NCI-H2081 (cell line): ENCODE measurements at regions not wholly inside any gene's neighbourhood (a gene's known extent, or its start where the extent isn't known, plus 50 kb on each side); places are given as distances from the start of the nearest gene placed in this dataset.
"Not testable (repeated sequence)": the region's sequence is repeated elsewhere in the genome, so short reads cannot be mapped to it uniquely, and the experiment has no call there.

ENCODE experiments used
- DNase-seq, 2 experiments: peaks; one replicate each; lab custom pipeline; 2025; lab: John Stamatoyannopoulos, UW

DNA sequence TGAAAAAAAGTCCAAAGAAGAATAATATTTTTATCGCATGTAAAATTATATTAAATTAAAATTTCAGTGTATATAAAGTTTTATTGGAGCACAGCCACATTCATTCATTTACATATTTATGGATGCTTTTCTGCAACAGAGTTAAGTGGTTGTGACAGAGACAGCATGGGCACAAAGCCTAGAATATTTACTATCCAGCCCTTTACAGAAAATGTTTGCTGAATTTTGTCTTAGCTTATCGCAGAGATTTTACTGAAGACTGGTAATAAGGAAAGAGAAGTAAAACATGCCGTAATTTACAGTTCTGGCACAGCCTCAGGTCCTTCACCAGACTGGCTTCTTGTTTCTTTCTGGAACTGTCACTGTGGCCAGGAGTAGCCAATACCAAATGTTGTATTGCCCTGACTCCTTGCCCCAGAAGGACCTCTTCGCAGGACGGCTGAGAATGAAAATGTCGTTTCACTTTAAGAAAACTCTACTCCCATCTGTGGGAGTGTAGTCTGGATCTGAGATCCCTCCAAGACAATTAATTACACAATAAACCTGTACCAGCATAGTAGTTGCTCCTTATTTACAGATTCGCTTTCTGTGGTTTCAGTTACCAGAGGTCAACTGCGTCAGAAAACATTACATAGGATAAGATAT lies 94.9 kb upstream of the GOT2 start:
- no peak for DNase-seq

DNA sequence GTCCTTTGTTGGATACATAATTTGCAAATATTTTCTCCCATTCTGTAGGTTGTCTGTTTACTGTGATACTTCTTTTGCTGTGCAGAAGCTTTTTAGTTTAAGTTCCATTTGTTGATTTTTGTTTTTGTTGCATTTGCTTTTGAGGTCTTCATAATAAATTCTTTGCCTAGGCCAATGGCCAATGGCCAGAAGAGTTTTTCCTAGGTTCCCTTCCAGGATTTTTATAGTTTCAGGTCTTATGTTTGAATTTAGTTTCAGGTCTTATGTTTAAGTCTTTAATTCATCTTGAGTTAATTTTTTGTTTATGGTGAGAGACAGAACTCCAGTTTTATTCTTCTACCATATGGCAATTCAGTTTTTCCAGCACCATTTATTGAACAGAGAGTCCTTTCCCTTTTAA lies 90.1 kb upstream of the GOT2 start:
- DNase-seq = no peak

DNA sequence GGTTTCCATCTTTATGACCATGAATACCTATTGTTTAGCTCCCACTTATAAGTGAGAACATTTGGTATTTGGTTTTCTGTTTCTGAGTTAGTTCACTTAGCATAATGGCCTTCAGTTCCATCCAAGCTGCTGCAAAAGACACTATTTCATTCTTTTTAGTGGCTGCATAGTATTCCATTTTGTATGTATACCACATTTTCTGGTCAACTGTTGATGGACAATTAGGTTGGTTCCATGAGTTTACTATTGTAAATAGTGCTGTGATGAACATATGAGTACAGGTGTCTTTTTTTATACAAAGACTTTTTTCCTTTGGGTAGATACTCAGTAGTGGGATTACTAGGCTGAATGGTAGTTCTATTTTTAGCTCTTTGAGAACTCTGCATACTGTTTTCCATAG lies 87.8 kb upstream of the GOT2 start:
- no peak for DNase-seq

DNA sequence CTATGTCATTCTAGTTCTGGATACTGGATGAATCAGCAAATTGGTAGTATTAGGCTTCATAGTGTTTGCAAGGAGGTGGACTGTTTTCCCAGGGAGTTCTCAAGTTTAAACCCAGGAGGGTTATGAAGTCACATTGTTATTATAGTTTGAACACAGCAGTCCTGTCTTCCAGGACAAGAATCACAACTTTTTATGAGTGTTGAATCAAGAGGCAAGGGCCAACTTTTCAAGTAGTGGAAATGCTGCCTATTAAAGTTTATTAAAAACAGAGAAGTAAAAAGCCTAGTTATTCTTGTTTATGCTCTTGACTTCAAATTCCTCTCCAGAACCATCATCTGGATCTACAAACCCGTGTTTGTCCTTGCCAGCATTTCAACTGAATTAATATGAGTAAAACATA lies 86.3 kb upstream of the GOT2 start:
- no peak for DNase-seq

DNA sequence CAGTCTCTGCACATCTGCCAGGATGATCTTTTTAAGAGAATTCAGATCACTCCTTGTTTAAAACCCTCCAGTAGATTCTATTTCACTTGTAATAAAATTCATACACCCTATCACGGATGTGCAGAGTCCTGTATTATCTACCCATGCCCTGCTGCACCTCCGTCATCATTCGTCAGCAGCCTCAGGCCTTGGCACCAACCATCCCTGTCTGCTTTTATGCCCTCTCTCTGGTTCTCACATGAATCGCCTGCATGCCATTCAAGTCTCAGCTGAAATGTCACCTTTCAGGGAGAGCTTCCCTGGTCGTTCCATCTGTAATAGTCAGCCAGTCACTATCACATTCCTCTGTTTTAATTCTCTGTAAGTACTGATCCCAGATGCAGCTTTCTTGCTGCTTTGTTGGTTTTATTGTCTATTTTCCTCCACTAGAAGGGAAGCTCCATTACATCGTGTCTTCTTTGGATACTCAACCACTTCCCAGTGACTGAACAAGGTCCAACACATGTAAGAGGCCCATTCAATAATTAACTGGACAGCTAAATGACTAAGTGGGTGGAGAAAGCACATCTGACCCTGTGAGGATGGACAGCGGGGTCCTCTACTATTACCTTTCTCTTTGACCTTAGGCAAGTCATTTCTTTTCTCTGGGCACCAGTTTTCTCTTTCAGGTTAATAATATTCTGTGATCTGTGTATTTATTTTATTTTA lies 81.2 kb upstream of the GOT2 start:
- DNase-seq = no peak

DNA sequence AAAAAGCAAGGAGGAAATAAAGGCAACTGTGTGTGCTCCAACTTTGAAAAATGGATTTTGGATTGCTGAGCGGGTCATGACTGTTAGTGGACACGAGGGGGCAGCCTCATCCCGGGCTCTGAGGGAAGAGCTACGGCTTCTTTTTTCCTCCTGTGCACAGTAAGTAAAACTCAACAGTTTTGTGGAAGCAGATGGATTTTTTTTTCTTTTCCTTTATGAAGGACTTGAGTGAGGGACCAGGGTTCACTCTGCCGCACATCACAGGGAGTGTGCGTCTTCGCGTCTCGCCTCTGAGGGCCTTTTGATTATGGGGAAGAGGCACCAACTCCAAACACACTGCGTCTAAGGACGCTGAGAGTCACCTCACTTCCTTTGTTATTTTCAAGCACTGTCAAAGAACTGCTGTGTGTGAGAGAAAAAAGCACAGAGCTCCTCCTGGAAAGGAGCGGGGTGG lies 80.3 kb upstream of the GOT2 start:
- DNase-seq = peak; percentile 17 to 18

DNA sequence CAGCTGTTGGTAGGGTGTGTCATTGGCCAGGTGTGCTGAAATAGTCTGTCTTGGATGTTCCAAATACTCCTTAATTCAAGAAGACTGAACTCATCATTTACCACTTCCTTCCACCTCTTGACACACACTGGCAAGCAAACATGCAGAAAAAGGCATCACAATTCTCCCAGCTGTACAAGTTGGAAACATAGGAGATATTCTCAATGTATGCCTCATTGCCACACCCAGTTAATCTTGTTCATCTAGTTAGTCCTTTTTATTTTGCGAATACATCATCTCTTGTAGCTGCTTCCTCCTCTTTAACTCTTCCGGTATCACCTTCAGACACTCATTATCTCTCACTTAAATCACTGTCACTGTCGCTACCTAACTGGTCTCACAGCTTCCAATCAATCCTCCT lies 75.1 kb upstream of the GOT2 start:
- no peak for DNase-seq

DNA sequence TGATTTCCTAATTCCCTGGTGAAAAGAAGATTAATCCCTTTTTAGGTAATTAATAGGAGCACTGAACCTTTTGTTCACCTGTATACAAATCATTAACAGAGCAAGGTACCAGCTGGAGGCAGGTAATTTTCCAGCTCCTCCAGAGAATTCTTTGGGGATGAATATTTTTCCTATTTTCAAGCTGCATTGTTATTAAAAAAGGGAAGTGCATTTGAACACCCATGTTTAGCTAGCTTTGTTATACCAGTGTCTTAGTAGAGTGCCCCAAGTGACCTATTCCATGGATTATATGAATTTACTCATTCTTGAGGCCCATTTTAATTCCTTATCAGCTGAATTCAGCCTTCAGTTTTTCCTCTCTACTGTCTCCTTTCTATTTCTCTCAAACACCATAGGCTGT lies 73.2 kb upstream of the GOT2 start:
- no peak for DNase-seq

DNA sequence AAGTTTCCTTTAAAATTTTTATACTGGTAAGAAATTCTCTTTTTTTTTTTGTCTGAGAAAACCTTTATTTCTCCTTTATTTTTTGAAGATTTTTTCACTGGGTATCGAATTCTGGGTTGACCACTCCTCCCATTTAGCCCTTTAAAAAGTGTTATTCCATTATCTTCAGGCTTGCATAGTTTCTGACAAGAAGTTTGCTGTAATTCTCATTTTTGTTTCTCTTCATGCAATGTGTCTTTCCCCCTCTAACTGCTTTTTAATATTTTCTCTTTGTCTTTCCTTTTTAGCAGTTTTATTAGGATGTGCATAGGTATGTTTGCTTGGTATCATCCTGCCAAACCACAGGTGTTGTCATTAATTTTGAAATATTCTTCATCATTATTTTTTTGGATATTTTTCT lies 67.7 kb upstream of the GOT2 start:
- DNase-seq = no peak

DNA sequence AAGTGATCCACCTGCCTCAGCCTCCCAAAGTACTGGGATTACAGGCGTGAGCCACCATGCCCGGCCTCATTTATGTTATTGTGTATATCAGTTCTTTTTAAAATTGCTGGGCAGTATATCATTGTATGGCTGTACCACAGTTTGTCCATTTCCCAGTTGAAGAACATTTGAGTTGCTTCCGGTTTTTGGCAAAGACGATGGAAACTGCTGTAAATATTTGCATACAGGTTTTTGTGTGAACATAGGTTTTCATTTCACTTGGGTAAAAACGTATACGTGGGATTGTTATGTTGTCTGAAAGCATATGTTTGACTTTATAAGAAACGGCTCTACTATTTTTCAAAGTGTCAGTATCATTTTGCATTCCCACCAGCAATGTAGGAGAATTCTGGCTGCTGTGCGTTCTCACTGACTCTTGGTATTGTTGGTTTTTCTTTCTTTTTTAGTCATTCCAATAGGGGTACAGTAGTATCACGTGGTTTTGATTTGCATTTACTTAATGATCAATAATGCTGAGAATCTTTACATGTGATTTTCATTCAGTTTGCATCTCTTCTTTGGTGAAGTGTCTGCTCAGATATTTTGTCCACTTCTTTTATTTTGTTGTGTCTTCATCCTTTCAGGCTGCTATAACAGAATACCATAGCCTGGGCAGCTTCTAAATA lies 63.2 kb upstream of the GOT2 start:
- DNase-seq = no peak

DNA sequence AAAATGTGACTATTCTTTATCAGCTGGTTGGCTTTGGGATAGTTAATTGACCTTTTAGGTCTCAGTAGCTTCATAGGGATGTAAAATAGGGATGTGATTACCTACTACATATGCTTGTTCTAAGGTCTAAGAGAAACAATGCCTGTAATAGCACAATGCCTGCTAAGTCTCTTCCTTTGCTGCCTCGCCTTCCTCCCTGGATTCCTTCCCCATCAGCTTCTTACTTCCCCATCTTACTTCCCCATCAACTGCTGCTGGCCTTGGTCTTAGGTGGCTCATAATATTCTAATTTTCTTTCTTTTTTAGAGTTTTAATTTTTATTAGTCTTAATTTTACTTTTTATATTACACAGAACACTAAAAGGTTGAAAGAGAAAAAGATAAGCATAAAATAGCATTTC lies 59.2 kb upstream of the GOT2 start:
- no peak for DNase-seq

DNA sequence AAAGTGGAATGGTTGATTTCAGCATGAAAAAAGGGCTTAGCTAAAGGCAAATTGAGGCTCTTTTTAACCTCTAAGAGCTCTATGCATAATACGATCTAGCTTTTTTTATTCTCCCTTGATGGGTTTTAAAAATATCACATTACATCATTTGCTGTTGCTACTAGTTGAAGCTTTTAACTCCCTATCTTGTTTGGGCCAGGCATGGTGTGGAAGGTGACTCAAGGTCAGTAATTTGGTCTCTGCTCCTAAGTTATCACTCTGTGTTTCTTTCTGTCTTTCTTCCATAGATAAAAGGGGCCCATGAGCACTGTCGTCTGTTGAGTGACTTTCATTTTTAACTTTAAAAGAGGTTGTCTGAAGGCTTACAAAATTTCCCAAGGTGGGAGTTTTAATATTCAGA lies 58.1 kb upstream of the GOT2 start:
- no peak for DNase-seq

DNA sequence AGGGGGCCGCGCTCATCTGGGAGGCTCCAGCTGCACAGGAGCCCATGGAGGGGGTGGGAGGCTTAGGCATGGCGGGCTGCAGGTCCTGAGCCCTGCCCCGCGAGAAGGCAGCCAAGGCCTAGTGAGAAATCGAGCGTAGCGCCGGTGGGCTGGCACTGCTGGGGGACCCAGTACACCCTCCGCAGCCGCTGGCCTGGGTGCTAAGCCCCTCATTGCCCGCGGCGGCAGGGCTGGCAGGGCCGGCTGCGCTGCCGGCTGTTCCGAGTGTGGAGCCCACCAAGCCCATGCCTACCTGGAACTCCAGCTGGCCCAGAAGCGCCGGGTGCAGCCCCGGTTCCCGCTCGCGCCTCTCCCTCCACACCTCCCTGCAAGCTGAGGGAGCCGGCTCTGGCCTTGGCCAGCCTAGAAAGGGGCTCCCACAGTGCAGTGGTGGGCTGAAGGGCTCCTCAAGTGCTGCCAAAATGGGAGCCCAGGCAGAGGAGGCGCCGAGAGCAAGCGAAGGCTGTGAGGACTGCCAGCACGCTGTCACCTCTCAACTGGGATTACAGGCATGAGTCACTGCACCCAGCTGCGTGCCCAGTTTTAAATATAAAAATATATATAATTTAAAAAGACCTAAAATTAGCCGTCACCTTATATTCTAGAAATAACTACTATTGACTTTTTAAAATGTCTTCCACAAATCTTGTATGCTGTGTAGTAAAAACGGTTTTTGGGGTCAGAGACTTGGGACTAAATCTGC lies 56.9 kb upstream of the GOT2 start:
- not testable (repeated sequence) for DNase-seq

DNA sequence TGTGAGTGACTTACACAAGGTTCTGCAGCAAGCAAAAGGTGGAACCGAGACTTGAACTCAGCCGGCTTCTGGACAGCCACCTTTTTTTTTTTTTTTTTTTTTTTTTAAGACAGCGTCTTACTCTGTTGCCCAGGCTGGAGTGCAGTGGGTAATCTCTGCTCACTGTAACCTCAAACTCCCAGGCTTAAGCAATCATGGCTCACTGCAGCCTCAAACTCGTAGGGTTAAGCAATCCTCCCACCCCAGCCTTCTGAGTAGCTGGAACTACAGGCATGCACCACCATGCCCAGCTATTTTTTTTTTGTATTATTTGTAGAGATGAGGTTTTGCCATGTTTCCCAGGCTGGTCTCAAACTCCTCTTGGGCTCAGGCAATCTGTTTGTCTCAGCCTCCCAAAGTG lies 55.2 kb upstream of the GOT2 start:
- DNase-seq = no peak
